GM12874 (cell line): ENCODE measurements at regions not wholly inside any gene's neighbourhood (a gene's known extent, or its start where the extent isn't known, plus 50 kb on each side); places are given as distances from the start of the nearest gene placed in this dataset.

Source experiments
- TF ChIP-seq, protein P1 (sequence below): IDR thresholded peaks from 2 replicates; pipeline ENCODE4 v1.5.1; 2011; ENCODE audit warnings: low read depth, mild to moderate bottlenecking, control low read depth, low read length, moderate library complexity; ENCODE audit not compliant: insufficient read depth

DNA sequence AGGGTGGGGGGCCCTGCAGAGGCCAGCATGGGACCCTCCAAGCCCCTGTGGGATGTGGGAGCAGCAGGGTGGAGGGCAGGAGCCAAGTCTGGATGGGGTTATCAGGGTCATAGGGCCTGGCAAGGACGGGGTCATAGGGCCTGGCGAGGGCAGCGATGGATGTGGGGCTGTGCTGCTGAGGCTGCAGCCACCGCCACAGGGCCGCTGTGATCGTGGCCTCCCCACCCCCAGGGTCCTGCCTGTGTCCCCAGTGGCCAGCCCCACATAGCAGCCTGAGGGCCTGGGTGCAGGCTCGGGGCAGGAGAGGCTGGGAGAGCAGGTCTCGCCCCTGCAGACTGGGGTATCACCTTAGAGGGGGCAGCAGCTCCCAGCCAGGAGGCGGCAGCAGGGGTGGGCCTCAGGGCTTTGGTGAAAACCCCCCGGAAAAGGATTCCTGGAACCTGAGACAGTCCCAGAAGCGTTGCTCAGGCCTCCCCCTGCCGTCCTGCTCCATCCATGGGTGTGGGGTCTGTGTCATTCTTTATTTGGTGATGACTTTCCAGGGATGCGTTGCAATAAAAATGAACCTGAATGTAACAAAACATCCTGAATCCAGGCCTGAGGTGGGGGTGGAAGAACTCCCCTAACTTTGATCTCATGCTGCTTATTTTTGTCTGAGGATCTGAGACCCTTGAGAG lies 107.3 kb upstream of the SHH start:
- TF ChIP-seq, protein P1, sequence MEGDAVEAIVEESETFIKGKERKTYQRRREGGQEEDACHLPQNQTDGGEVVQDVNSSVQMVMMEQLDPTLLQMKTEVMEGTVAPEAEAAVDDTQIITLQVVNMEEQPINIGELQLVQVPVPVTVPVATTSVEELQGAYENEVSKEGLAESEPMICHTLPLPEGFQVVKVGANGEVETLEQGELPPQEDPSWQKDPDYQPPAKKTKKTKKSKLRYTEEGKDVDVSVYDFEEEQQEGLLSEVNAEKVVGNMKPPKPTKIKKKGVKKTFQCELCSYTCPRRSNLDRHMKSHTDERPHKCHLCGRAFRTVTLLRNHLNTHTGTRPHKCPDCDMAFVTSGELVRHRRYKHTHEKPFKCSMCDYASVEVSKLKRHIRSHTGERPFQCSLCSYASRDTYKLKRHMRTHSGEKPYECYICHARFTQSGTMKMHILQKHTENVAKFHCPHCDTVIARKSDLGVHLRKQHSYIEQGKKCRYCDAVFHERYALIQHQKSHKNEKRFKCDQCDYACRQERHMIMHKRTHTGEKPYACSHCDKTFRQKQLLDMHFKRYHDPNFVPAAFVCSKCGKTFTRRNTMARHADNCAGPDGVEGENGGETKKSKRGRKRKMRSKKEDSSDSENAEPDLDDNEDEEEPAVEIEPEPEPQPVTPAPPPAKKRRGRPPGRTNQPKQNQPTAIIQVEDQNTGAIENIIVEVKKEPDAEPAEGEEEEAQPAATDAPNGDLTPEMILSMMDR: no peak

DNA sequence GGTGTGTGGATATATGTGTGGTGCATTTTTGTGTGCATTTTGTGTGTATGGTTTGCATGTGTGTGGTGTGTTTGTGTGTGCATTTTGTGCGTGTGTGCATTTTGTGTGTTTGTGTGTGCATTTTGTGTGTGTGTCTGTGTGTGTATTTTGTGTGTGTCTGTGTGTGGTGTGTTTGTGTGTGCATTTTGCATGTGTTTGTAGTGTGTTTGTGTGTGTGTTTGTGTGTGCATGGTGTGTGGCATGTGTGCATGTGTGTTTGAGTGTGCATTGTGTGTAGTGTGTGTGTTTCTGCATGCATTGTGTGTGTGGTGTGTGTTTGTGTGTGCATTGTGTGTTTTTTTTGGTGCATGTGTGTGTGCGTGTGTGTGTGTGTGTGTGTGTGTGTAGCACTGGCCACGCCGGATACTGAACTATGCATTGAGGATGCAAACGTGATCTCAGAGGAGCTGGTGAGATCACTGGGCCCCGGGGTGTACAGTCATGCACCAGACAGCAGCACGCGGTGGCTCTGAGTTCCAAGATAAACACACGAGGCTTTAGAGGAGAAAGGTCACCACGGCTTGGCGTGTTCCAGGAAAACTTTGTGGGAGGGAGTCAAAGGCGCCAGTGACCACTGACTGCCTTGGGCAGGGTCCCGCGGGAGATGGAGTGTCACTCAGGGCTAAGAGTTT lies 106.6 kb upstream of the SHH start:
- TF ChIP-seq, protein P1: no peak

DNA sequence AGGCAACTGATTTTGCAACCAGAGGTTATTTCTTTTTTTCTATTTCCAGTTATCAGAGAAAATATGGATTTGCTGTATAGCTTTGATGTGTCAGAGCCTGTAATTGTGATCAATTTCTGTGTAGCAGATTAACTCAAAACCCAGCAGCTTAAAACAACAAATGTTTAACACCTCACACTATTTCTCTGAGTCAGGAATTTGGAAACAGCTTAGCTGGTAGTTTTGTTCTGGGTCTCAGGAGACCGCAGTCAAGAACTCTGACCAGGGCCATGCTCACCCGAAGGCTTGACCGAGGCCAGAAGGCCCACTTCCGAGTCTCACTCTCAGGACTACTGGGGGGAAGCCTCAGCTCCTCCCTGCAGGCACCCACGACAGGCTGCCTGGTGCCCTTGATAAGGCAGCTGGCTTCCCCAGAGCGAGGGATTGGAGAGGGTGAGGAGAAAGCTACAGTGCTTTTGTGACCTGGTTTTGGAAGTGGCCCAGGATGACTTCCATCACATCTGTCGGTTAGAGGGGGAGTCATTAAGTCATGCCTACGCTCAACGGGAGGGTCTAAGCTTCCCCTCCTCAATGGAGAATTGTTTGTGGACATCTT lies 105.7 kb upstream of the SHH start:
- TF ChIP-seq, protein P1: no peak

DNA sequence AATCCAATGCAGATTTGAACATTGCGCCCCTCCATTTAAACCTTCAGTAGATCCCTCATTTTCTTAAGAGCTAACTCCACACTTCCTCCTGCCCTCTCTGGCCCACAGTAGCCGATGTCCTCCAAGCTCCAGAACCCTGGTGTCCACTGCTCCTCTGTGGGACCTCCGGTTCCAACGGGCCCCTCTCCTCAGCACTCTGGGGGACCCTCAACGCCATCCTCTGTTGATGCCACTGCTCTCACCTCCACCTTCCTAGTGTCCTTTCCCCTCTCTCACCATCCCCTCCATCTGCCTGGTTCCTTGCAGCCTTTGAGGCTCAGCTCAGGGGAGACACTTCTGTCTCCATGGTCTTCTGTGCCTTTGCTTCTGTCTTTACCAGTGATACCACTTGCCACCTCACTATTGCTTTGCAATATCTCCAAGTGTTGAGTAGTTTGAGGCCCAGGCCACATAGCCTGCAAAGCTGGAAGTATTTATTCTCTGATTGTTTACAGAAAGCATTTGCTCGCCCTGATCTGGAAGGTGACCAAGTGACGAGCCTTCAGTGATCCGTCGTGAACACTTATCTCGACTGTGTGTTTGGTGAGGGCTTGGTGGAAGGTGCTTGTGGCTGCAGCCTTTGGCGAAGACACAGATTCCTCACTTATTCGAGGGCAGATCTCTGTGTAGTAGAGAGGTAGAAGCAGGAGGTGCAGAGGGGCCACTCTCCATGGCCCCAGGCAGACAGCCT lies 104.8 kb upstream of the SHH start:
- TF ChIP-seq, protein P1: no peak

DNA sequence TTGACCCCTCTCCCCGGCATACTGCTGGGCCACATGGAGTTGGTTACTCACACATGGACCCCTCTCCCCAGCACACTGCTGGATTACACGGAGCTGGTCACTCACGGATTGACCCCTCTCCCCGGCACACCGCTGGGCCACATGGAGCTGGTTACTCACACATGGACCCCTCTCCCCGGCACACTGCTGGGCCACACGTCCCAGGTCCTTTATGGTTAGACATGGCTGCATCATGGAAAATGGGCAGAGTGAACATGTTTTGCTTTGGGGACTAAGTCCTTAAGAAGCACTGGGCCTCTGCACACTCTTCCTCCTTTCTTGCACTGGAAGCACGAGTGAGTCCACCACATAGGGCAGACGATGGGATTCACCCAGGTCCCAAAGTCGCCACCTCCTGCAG lies 102.1 kb upstream of the SHH start:
- TF ChIP-seq, protein P1: no peak

DNA sequence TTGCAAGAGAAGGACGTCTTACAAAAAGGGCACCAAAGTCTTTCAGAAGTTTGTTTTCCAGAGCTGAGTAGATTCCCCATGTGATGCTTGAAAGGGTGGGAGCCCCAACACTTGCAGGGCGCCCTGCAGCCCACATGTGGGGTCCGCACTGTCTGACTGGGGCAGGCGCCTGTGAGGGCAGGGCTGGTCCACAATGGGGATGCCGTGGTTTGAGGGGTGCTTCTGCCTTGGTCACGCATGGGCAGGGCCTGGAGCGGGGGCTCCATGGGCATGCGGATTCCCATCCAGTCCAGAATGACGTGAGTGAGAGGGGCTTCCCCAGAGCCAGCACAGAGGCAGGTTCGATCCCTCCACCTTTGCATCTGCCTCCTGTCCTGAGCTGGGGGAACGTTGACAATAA lies 101.5 kb upstream of the SHH start:
- TF ChIP-seq, protein P1: no peak

DNA sequence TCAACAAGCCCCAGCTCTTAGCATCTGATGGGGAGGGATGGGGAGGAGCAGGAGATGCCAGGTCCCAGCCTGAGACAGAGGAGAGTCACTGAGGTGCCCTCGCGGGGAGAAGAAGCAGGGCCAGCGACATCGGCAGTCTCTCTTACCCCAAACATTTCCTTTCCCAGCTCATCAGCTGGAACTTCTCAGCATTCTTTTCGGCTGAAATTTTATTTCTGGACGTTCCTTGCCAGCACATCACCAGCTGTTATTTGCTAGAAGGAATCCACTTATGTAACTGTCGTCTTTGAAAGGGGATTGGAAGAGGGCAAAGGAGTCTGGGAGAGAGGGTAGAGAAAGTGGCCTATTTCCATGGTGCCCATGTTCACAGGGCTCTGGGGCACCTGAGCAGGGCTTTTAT lies 101.0 kb upstream of the SHH start:
- TF ChIP-seq, protein P1: no peak
